ENCODE measurements at regions not wholly inside any gene's neighbourhood (a gene's known extent, or its start where the extent isn't known, plus 50 kb on each side); places are given as distances from the start of the nearest gene placed in this dataset.

GRCh38 chr5:110258460-110259216 is 467.8 kb downstream of the TMEM232 start (continued):
- TF ChIP-seq, protein P1, sequence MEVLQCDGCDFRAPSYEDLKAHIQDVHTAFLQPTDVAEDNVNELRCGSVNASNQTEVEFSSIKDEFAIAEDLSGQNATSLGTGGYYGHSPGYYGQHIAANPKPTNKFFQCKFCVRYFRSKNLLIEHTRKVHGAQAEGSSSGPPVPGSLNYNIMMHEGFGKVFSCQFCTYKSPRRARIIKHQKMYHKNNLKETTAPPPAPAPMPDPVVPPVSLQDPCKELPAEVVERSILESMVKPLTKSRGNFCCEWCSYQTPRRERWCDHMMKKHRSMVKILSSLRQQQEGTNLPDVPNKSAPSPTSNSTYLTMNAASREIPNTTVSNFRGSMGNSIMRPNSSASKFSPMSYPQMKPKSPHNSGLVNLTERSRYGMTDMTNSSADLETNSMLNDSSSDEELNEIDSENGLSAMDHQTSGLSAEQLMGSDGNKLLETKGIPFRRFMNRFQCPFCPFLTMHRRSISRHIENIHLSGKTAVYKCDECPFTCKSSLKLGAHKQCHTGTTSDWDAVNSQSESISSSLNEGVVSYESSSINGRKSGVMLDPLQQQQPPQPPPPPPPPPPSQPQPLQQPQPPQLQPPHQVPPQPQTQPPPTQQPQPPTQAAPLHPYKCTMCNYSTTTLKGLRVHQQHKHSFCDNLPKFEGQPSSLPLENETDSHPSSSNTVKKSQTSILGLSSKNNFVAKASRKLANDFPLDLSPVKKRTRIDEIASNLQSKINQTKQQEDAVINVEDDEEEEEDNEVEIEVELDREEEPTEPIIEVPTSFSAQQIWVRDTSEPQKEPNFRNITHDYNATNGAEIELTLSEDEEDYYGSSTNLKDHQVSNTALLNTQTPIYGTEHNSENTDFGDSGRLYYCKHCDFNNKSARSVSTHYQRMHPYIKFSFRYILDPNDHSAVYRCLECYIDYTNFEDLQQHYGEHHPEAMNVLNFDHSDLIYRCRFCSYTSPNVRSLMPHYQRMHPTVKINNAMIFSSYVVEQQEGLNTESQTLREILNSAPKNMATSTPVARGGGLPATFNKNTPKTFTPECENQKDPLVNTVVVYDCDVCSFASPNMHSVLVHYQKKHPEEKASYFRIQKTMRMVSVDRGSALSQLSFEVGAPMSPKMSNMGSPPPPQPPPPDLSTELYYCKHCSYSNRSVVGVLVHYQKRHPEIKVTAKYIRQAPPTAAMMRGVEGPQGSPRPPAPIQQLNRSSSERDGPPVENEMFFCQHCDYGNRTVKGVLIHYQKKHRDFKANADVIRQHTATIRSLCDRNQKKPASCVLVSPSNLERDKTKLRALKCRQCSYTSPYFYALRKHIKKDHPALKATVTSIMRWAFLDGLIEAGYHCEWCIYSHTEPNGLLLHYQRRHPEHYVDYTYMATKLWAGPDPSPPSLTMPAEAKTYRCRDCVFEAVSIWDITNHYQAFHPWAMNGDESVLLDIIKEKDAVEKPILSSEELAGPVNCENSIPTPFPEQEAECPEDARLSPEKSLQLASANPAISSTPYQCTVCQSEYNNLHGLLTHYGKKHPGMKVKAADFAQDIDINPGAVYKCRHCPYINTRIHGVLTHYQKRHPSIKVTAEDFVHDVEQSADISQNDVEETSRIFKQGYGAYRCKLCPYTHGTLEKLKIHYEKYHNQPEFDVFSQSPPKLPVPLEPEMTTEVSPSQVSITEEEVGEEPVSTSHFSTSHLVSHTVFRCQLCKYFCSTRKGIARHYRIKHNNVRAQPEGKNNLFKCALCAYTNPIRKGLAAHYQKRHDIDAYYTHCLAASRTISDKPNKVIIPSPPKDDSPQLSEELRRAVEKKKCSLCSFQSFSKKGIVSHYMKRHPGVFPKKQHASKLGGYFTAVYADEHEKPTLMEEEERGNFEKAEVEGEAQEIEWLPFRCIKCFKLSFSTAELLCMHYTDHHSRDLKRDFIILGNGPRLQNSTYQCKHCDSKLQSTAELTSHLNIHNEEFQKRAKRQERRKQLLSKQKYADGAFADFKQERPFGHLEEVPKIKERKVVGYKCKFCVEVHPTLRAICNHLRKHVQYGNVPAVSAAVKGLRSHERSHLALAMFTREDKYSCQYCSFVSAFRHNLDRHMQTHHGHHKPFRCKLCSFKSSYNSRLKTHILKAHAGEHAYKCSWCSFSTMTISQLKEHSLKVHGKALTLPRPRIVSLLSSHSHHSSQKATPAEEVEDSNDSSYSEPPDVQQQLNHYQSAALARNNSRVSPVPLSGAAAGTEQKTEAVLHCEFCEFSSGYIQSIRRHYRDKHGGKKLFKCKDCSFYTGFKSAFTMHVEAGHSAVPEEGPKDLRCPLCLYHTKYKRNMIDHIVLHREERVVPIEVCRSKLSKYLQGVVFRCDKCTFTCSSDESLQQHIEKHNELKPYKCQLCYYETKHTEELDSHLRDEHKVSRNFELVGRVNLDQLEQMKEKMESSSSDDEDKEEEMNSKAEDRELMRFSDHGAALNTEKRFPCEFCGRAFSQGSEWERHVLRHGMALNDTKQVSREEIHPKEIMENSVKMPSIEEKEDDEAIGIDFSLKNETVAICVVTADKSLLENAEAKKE (CRISPR knock-in tag; IDR thresholded peaks at IDR 0.05): no peak
- no peak for TF ChIP-seq POLR2AphosphoS5 (IDR thresholded peaks at IDR 0.05; ENCODE audit: low read depth)

GRCh38 chr5:110262749-110263148 is 463.7 kb downstream of the TMEM232 start:
- H3K36me3 Mint-ChIP-seq (ENCODE audit: low read depth): no peaks in the 10 kb centered on the region

More at GRCh38 chr5:110262749-110263148, 463.7 kb downstream of the TMEM232 start:
- Histone ChIP-seq H4K20me1 (replicated peaks; ENCODE audit: insufficient read depth) (no peaks in the 10 kb centered on the region; the same call in 1 of the 2 replicates), H3K27me3 (ENCODE audit: insufficient read depth) (no peaks in the 10 kb centered on the region), H3K79me2 (replicated peaks; ENCODE audit: insufficient read depth) (no peaks in the 10 kb centered on the region), H2AFZ (no peak overlapping the region), H3K4me1 (ENCODE audit: insufficient read depth) (no peaks in the 10 kb centered on the region), H3F3A (replicated peaks; ENCODE audit: low read depth) (no peaks in the 10 kb centered on the region), H3K9me2 (ENCODE audit: insufficient read depth) (no peaks in the 10 kb centered on the region), H3K36me3 (ENCODE audit: insufficient read depth) (no peaks in the 10 kb centered on the region), H3K4me2 (no peak overlapping the region), H3K27ac (ENCODE audit: low read depth) (no peak overlapping the region), H3K4me3 (no peak overlapping the region)
- TF ChIP-seq CREB1 (CRISPR knock-in tag; IDR thresholded peaks at IDR 0.05; ENCODE audit: low read depth) (no peak), ZNF114 (CRISPR knock-in tag; IDR thresholded peaks at IDR 0.05) (no peak), EZH2phosphoT487 (IDR thresholded peaks at IDR 0.05; ENCODE audit: unreplicated experiment) (no peak), REST (IDR thresholded peaks at IDR 0.05; ENCODE audit: unreplicated experiment) (no peak), ETS1 (IDR thresholded peaks at IDR 0.05) (no peak), STAT1 (IDR thresholded peaks at IDR 0.05; ENCODE audit: unreplicated experiment) (no peak), NANOG (IDR thresholded peaks at IDR 0.05; ENCODE audit: borderline replicate concordance) (no peak), JUNB (IDR thresholded peaks at IDR 0.05; ENCODE audit: unreplicated experiment) (no peak), POLR2AphosphoS5 (IDR thresholded peaks at IDR 0.05; ENCODE audit: low read depth) (no peak), EZH2 (IDR thresholded peaks at IDR 0.05; ENCODE audit: low read depth, unreplicated experiment) (no peak), ZNF331 (CRISPR knock-in tag; IDR thresholded peaks at IDR 0.05; ENCODE audit: low read depth) (no peak), CTCF (conservative IDR thresholded peaks at IDR 0.05; ENCODE audit: low read depth in 2 of 2) (no peak)
- no peak for DNase-seq (ENCODE audit: low spot score)
- H3K4me3 Mint-ChIP-seq: no peak overlapping the region
- no peaks in the 10 kb centered on the region for H3K27me3 Mint-ChIP-seq (ENCODE audit: insufficient read depth, low read depth, poor library complexity)
- no peaks in the 10 kb centered on the region for H3K9me3 Mint-ChIP-seq
- H3K27ac Mint-ChIP-seq: no peak overlapping the region
- ATAC-seq: no peak
- no peaks in the 10 kb centered on the region; the same call in 2 of the 3 replicates for H3K4me1 Mint-ChIP-seq

Data from GM23338 (cell line).